ENCODE measurements at regions not wholly inside any gene's neighbourhood (a gene's known extent, or its start where the extent isn't known, plus 50 kb on each side); places are given as distances from the start of the nearest gene placed in this dataset.

DNA sequence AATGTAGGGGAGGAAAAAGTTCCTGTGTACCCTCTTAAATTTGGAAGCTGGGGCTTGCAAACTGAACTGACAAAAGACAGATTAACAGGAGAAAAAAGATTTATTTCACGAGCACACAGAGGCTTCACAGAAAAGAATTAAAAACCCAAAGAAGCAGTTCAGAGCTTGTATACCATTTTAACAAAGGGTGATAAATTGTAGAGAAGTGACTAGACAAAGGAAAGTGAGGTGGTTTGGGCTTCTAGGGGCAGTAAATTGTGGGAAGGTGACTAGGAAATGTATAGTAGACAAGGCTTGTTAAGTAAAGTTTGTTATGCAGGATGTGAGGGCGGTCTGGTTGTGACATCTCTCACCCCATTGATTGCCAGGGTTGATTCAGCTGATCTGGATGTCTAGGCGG, 53.5 kb upstream of the ZDBF2 start:
- H3K27ac ChIP-seq = no peak overlapping the region
- TF ChIP-seq, protein P1, sequence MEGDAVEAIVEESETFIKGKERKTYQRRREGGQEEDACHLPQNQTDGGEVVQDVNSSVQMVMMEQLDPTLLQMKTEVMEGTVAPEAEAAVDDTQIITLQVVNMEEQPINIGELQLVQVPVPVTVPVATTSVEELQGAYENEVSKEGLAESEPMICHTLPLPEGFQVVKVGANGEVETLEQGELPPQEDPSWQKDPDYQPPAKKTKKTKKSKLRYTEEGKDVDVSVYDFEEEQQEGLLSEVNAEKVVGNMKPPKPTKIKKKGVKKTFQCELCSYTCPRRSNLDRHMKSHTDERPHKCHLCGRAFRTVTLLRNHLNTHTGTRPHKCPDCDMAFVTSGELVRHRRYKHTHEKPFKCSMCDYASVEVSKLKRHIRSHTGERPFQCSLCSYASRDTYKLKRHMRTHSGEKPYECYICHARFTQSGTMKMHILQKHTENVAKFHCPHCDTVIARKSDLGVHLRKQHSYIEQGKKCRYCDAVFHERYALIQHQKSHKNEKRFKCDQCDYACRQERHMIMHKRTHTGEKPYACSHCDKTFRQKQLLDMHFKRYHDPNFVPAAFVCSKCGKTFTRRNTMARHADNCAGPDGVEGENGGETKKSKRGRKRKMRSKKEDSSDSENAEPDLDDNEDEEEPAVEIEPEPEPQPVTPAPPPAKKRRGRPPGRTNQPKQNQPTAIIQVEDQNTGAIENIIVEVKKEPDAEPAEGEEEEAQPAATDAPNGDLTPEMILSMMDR (conservative IDR thresholded peaks at IDR 0.05) = no peak
- no peak for TF ChIP-seq ZFX (IDR thresholded peaks at IDR 0.05)
